A549 (cell line): ENCODE measurements at regions not wholly inside any gene's neighbourhood (a gene's known extent, or its start where the extent isn't known, plus 50 kb on each side); places are given as distances from the start of the nearest gene placed in this dataset.

ENCODE experiments used
- JUNB ChIP-seq: fragments of >200 bp; sonication (Bioruptor Twin); formaldehyde crosslinking; IDR thresholded peaks from 2 replicates; pipeline ENCODE4 v1.6.1; 2016
- TF ChIP-seq, protein P1 (sequence below): fragments of >200 bp; sonication (Bioruptor Twin); formaldehyde crosslinking; IDR thresholded peaks from 3 replicates; pipeline ENCODE4 v1.5.1; 2016

DNA sequence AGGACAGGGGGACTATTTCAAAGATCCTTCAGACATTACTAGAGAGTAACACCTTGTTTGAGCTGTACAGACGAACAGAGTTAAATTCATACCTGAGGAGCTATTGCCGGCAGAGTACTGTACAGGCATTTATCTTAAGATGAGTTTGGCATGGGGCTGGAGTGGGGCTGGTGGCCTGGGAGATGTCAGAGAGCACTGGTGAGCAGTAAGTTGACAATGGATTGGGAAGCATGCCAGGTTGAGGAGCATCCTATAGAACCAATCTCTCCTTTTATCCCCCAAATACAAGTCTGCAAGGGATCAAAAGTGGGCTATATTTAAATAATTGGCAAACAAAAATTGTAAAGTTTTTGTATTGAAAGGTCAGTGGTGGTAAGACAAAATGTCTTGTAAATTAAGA, 58.6 kb downstream of the ADCYAP1 start:
- no peak for TF ChIP-seq JUNB
- TF ChIP-seq, protein P1, sequence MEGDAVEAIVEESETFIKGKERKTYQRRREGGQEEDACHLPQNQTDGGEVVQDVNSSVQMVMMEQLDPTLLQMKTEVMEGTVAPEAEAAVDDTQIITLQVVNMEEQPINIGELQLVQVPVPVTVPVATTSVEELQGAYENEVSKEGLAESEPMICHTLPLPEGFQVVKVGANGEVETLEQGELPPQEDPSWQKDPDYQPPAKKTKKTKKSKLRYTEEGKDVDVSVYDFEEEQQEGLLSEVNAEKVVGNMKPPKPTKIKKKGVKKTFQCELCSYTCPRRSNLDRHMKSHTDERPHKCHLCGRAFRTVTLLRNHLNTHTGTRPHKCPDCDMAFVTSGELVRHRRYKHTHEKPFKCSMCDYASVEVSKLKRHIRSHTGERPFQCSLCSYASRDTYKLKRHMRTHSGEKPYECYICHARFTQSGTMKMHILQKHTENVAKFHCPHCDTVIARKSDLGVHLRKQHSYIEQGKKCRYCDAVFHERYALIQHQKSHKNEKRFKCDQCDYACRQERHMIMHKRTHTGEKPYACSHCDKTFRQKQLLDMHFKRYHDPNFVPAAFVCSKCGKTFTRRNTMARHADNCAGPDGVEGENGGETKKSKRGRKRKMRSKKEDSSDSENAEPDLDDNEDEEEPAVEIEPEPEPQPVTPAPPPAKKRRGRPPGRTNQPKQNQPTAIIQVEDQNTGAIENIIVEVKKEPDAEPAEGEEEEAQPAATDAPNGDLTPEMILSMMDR: no peak
